Activated CD4-positive, CD25-positive, alpha-beta regulatory T cell treated with anti-CD3 and anti-CD28 coated beads, Interleukin-2, amount 50 U/mL, for 72 hours (primary cell): ENCODE measurements at regions not wholly inside any gene's neighbourhood (a gene's known extent, or its start where the extent isn't known, plus 50 kb on each side); places are given as distances from the start of the nearest gene placed in this dataset.

Source experiments
- DNase-seq: peaks from one replicate; pipeline ENCODE4 v3.0.0; 2021

DNA sequence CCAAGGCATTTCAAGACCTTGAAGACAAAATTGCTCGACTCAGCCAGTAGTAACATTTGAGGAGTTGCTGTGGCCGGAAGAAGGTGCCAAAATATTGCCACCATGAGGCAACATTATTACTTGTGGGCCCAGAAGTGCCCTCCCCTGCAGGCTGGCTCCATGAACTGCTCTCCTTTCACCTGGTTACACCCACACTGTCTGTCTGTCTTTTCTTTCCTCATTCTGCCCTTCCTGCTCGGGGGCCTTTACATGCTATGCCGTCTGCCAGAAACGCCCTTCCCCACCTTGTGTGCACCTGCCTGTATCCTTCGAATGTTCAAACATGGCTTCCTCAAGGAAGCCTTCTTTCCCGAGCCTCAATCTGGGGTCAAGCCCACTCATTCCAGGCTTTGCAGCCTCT is 224.2 kb upstream of the DIO3 start:
- no peak for DNase-seq

DNA sequence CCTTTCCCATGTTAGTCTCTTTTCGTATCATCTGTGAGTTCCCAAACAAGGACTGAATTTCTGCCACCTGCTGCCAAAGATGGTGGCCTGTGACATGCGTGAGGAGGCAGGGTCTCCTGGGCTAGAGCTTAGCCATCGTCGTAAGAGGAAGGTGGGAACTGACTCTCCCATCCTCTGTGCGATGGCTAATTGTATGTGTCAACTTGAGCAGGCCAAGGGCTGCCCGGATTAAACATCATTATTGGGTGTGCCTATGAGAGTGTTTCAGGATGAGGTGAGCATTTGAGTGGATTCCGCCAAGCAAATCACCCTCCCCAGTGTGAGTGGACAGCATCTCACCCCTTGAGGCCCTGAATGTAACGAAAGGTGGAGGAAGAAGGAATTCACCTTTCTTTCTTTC is 220.7 kb upstream of the DIO3 start:
- DNase-seq, result no peak

DNA sequence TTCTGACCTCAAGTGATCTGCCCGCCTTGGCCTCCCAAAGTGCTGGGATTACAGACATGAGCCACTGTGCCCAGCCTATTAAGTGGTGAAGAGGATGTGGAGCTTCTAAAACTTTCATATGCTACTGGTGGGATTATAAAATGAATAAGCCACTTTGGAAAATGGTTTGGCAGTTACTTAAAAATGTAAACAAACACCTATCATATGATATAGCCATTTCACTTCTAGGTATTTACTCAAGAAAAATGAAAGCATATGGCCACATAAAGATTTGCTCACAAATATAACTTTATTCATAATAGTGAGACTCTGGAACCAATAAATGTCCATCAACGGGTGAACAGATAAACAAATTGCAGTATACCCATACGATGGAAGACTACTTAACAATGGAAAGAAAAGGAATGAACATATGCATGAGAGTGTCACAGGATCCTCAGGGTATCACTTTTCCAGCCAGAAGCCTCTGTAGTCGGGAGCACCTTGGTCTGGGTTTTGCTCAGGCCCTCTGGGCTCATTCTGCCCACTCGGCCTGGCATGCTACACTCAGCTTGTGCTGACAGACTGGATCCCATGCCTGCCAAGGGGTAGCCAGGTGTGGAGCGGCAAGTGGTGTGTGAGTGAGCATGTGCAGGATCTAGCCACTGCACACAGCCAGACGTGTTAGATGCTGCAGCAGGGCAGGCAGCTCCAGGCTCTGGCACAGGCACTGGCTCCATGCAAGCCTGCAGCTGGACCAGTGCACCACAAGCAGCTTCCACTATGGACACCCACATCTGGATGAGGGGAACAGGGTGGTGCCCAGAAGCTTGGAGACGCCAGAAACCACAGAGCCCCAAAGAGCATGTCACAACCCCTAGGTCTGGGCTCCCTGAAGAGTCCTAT is 213.2 kb upstream of the DIO3 start:
- no peak for DNase-seq

DNA sequence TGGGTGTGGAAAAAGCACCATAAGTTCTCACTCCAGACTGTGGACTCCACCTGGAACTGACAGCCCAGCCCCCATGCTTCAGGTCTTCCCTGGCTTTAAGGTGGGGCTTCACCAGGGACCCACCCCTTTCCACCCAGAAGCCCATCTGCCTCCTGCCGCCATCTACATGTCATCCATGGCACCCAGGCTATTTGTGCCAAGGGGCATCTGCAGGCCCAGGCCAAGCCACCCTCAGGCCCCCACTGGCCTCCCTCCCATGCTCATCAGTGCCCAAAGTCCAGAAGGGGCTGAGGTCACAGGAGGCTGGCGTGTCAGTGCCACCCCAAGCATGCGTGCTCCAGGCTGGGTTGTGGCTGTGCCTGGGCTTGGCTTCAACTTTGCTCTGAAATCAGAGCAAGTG is 212.2 kb upstream of the DIO3 start:
- no peak for DNase-seq

DNA sequence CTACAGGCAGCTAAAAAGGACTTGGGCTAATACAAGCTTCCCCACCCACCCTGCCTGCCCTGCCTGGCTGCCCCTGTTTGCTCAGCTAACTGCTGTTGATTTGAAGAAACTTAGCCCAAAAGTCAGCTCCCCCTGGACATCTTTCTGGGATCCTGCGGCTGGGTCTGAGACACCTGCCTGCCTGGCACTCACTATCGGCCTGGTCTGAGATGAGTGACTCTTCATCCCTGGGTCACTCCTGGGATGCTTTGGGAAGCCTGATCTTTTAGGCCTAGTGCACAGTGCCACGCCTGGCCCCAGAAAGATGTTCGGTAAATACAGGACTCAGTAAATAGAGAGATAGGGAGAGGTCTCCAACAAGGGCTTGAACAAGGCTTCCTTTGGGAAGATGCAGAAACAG is 211.3 kb upstream of the DIO3 start:
- DNase-seq, result no peak

DNA sequence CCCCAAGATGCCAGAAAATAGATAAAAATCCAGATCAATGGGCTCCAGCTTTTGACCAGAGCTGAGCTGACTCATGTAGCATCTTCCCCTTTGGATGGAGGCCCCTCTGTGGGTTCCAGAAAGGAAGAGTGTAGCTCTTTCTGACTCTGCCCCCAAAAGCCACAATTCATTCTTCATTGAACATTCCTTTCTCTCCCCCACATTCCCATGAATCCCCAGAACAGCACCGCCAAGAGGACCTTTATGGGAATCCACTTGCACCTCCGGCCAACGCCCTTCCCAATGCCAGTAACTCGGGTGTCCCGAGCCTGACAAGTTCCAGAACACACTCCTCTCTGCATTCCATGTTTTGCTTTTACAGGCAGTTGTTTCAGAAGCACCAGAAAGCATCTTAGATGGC is 210.6 kb upstream of the DIO3 start:
- no peak for DNase-seq

DNA sequence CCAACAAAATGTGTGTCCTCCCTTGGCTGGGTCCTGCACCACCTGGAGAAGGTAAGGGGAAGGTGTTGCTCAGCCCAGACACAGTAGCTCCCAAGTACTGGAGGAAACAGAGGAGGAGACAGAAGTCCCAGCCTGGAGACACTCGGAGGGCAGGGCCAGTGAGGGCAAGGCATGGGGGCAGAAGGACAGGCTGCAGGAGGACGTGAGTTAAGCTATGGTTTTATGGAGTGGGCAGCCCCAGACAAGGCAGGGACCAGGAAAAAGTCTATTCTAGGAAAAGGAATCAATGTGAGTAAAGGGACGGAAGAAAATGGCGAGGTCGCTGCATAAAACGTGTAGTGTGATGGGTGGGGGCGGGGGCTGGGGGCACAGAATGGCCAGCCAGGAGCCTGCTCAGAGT is 210.1 kb upstream of the DIO3 start:
- DNase-seq, result no peak

GRCh38 chr14:101351769-101352168 is 209.5 kb upstream of the DIO3 start:
- no peak for DNase-seq

DNA sequence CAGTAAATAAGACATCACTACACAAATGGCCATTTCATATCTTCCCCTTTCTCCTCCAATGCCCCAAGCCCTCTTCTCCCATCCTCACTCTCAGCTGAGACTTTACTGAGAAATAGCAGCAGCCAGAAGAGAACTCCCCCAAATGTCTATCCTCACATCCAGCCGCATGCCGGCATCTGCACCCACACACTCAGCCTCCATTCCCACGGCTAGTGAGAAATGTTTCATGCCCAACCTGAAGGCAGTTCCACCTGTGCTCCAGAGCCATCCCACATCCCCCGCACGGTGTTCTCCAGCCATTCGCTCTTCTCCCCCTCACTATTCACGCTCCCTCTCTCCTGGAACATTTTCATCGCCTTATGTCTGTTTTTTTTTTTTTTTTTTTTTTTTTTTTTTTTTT is 208.7 kb upstream of the DIO3 start:
- no peak for DNase-seq

DNA sequence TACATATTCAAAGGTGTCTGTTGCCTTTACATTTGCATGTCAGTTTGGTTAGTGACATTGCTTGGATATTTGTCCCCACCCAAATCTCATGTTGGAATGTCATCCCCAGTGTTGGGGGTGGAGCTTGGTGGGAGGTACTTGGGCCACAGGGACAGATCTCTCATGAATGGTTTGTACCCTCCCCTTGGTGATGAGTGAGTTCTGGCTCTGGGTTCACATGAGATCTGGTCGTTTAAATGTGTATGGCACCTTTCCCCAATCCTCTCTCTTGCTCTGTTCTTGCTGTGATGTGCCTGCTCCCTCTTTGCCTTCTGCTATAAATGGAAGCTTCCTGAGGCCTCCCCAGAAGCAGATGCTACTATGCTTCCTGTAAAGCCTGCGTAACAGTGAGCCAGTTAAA is 207.9 kb upstream of the DIO3 start:
- DNase-seq, result no peak

DNA sequence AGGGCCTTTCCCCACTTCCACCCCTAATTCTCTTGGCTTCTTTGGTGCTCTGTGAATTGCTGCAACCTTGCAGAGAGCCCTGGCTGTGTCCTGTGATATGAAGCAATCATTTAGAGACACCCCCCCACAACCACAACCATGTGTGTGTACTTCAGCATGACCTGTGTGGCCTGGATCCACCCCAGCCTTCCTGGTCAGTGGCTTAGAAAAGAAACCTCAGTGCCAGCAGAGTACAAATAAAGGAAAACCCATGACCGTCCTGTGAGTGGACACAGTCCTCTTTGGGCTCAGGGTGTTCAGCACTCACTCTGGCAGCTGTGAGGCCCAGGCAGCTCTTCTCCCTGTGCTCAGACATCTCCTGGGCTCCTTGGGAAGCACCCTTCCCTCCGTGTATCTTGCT is 206.6 kb upstream of the DIO3 start:
- DNase-seq, result no peak

DNA sequence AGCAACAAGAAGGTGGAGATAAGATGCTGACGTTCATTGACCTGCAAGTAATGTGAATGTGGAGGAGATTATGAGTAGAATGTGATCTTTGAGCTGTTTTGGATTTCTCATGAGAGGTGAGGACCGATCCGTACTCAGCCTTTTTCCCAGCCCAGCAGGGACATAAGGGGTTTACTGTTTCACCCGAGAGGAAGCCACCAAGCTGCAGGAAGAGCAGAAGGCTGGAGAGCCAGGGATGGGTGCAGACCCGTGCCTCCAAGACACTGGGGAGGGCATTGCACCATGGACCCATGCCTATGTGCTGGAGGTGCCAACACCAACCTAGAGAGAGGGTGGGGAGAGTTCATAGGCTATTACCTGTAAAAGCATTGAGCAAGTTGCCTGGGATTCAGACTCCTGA is 206.0 kb upstream of the DIO3 start:
- DNase-seq, result no peak

DNA sequence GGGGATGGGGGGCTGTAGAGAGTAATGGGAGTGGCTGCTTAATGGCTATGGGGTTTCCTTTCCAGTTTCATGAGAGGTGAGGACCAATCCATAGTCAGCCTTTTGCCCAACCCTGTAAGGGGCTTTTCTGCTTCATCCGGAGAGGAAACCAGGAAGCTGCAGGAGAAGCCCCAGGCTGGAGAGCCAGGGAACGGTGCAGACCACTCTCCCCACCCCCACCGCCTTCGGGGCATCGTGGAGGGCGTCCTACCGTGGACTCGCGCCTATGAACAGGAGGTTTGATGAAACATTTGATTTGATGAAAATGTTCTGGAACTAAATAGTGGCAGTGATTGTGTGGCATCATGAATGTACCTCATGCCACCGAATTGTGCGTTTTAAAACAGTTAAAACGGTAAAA is 204.3 kb upstream of the DIO3 start:
- no peak for DNase-seq

- DNase-seq, result no peak
Observed at GRCh38 chr14:101357559-101358319, 203.6 kb upstream of the DIO3 start.

GRCh38 chr14:101358320-101359125 is 202.8 kb upstream of the DIO3 start:
- DNase-seq, result no peak

DNA sequence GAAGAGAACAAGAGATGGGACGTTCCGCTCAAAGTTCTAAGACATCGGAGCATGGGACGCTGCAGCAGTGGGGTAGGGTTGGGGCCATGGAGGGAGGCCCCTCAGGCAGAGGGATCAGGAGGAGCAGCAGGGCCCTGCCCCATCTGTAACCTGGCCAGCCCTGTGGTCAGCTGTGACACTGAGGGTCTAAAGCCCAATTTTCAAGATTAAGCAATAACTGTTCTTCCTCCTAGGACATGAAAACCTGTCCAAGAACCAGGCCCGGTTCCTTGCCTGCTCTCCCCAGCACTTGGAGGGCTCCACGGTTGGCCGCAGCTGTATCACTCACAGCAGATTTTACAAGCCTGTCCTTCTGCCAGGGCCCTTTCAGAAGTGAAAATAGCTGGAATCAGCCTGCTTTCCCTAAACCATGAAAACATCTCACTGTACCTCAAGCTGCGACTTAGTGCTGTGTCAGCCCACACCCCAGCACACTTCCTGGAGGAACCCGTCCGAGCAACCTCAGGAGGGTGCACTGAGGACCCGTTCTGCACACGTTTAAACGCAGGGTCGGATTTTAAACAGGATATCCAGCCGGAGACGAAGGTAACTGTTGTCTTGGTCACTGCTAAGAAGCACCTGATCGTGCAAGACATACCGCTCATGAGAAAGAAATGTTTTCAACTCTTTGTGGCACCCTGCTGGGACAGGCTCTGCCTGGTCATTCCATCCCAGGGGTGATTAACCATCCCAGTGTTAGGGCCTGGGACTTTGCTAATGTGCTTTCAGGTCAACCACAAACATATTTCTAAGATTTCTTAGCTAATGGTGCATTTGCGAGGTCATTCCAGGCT is 201.9 kb upstream of the DIO3 start:
- DNase-seq, result no peak

- no peak for DNase-seq
Observed at GRCh38 chr14:101360054-101360911, 201.0 kb upstream of the DIO3 start.

DNA sequence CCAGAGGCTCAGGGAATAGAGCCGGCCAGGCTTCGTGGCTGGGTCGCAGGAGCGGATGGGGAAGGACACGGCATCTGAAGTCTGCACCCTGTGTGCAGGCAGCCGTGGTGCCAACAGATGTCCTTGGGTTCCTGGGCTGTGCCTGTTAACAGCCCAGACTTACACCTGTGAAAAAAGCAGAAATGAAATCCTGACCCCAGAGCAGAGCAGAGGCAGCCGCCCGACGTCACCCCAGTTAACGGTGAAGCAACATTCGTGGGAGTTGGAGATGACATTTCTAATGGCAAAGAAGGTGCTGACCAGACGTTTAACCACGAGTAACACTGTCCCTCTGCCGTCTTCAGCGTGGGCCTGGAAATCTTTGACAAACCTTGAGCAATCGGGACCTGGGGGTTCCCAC is 200.3 kb upstream of the DIO3 start:
- no peak for DNase-seq

GRCh38 chr14:101361451-101362433 is 199.6 kb upstream of the DIO3 start:
- DNase-seq, result no peak

DNA sequence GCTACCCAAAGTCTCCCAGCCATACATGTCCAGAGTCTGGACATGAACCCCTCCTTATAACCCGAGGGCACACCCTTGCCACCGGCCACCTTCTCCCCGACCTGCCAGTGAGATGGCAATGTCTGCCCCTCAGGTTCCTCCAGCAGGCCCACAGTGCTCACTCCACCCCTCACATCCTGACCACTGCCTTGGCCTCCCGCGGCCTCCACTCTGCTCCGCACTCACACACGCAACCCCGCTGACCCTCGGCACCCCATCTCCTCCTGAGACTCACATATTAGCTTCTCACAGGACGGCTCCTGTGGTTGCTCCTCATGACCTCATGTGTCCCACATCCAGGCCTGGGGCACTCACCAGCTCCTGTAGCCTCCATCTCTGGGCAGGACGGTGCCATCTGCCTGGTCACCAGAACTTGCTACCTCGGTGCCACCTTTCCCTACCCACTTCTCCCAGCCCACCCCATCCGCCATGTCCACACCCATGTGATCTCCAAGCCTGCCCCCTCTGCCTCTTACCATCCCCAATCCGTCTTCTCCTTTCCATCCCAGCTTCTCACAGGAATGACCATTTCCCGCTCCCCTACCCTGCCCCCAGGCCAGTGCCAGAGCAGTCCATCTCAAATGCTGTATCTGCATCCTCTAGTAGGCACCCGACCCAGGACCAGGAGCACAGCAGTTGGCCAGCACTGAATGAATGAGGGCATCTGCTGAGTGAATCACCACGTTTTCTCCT is 198.6 kb upstream of the DIO3 start:
- DNase-seq, result no peak
